HepG2 (cell line): ENCODE measurements at regions not wholly inside any gene's neighbourhood (a gene's known extent, or its start where the extent isn't known, plus 50 kb on each side); places are given as distances from the start of the nearest gene placed in this dataset.
A peak's percentile ranks its signal among the peaks of the same experiment; 100 is the strongest.

Source experiments
- ATAC-seq: fragments of 200-7000 bp; cut with Tn5 transposase; 3 replicates; pipeline ENCODE4 v1.9.1; 2020; ENCODE audit warnings: mild to moderate bottlenecking, moderate library complexity
- BruUV-seq: library from RNA; stranded (reverse); fragments of 400-500 nt; replicated peaks from 2 replicates; lab custom pipeline; 2021; lab: Mats Ljungman, UMichigan
- CTCF ChIA-PET: fragments of 300-600 bp; formaldehyde crosslinking; extraction: SDS; loops from one replicate; lab custom pipeline; 2021; ENCODE audit warnings: low total read pairs, inconsistent platforms, low intra/inter-chr PET ratio; lab: Yijun Ruan, JAX
- POLR2A ChIA-PET: fragments of 350-600 bp; sonication (Branson Sonifier 250); formaldehyde crosslinking; loops from one replicate; lab custom pipeline; 2020; ENCODE audit warnings: antibody characterized with exemption, inconsistent platforms; lab: Yijun Ruan, JAX
- DNase-seq: peaks from one replicate; pipeline ENCODE4 v3.0.0-alpha.2; 2015; ENCODE audit warnings: low spot score
- FAIRE-seq: peaks from 3 replicates; lab custom pipeline; 2011; peaks lifted over from hg19 to GRCh38; lab: Jason Lieb, UNC
- H2AFZ ChIP-seq: one replicate; pipeline ENCODE4 v1.6.1; 2011; ENCODE audit warnings: low read length, inconsistent platforms
- H3K27ac ChIP-seq: fragments of 300-600 bp; 3 replicates; pipeline ENCODE4 v1.8.0; 2011; ENCODE audit warnings: mixed run types, mild to moderate bottlenecking, mixed read lengths, low read length, inconsistent platforms; ENCODE audit not compliant: insufficient read depth; ENCODE audit errors: extremely low read length
- H3K27me3 ChIP-seq, 2 experiments: fragments of 200-600 bp in 1 of 2; 2 replicates in 1 of 2; 3 replicates in 1 of 2; pipeline versions ENCODE4 v1.6.0 to v1.8.0; 2011; ENCODE audit warnings: low read length in 2 of 2, mild to moderate bottlenecking in 2 of 2, moderate library complexity in 2 of 2, inconsistent platforms in 1 of 2; ENCODE audit not compliant: insufficient read depth in 2 of 2, control insufficient read depth in 1 of 2
- H3K36me3 ChIP-seq, 2 experiments: fragments of 200-600 bp in 1 of 2; replicated peaks in 1 of 2; 2 replicates in 1 of 2; 3 replicates in 1 of 2; pipeline versions ENCODE4 v1.5.1 to v1.8.0; 2011; ENCODE audit warnings: low read length in 2 of 2, inconsistent platforms in 1 of 2; ENCODE audit not compliant: insufficient read depth in 2 of 2, control insufficient read depth in 1 of 2
- H3K4me1 ChIP-seq: 2 replicates; pipeline ENCODE4 v1.5.1; 2012; ENCODE audit warnings: low read length, inconsistent platforms; ENCODE audit not compliant: insufficient read depth
- H3K4me2 ChIP-seq: 2 replicates; pipeline ENCODE4 v1.6.0; 2011; ENCODE audit warnings: low read depth, low read length, inconsistent platforms
- H3K4me3 ChIP-seq, 3 experiments: fragments of 200-600 bp in 1 of 3; sonication (generic), shearing (Covaris generic) in 1 of 3; replicated peaks in 1 of 3; 2 replicates each; pipeline ENCODE4 v1.5.1; 2011 to 2016; ENCODE audit warnings: low read length in 3 of 3, inconsistent platforms in 2 of 3, low read depth in 2 of 3, mild to moderate bottlenecking in 2 of 3, control low read depth in 1 of 3, mixed read lengths in 1 of 3; ENCODE audit not compliant: insufficient read depth in 1 of 3
- H3K79me2 ChIP-seq: one replicate; pipeline ENCODE4 v1.6.1; 2011; ENCODE audit warnings: low read length, inconsistent platforms; ENCODE audit not compliant: insufficient read depth
- H3K9ac ChIP-seq: 2 replicates; pipeline ENCODE4 v1.6.0; 2011; ENCODE audit warnings: mild to moderate bottlenecking, low read depth, low read length, inconsistent platforms; ENCODE audit not compliant: insufficient read depth
- H3K9me3 ChIP-seq: 2 replicates; pipeline ENCODE4 v1.5.1; 2012; ENCODE audit warnings: mild to moderate bottlenecking, low read length
- H4K20me1 ChIP-seq: 2 replicates; pipeline ENCODE4 v1.6.0; 2011; ENCODE audit warnings: inconsistent platforms, mild to moderate bottlenecking, low read length, moderate library complexity; ENCODE audit not compliant: insufficient read depth
- ATF7 ChIP-seq, 2 experiments: fragments of 450-650 bp in 1 of 2; sonication (generic) in 1 of 2; formaldehyde crosslinking in 1 of 2; IDR thresholded peaks; 2 replicates each; pipeline versions ENCODE4 v1.4.0 to v1.6.1; 2016 to 2020; ENCODE audit warnings: antibody characterized with exemption in 1 of 2, mild to moderate bottlenecking in 1 of 2, missing genetic modification reagents in 1 of 2
- CREB1 ChIP-seq, 2 experiments: fragments of 450-650 bp in 1 of 2; IDR thresholded peaks; 2 replicates each; pipeline ENCODE4 v1.6.1; 2016 to 2017; ENCODE audit warnings: control low read depth in 1 of 2, mild to moderate bottlenecking in 1 of 2, missing compliant biosample characterization in 1 of 2, missing genetic modification characterization in 1 of 2
- DPF2 ChIP-seq: sonication (generic); formaldehyde crosslinking; IDR thresholded peaks from 2 replicates; pipeline ENCODE4 v1.4.0; 2020; ENCODE audit warnings: mild to moderate bottlenecking, low read depth, missing genetic modification reagents, borderline replicate concordance
- LCORL ChIP-seq, 2 experiments: fragments of 450-650 bp in 1 of 2; sonication (generic) in 1 of 2; formaldehyde crosslinking in 1 of 2; IDR thresholded peaks; 2 replicates each; pipeline versions ENCODE4 v1.5.0 to v1.6.1; 2017 to 2020; ENCODE audit warnings: antibody characterized with exemption in 1 of 2, missing genetic modification reagents in 1 of 2
- MAFK ChIP-seq, 2 experiments: IDR thresholded peaks in 1 of 2; conservative IDR thresholded peaks in 1 of 2; 2 replicates each; pipeline ENCODE4 v1.6.1; 2011; ENCODE audit warnings: improper control_type of control experiment in 2 of 2, low read length in 2 of 2
- TCF7L2 ChIP-seq: IDR thresholded peaks from 2 replicates; pipeline ENCODE4 v1.6.1; 2011; ENCODE audit warnings: mild to moderate bottlenecking, low read depth, low read length, moderate library complexity
- ZNF10 ChIP-seq: sonication (generic); formaldehyde crosslinking; IDR thresholded peaks from 2 replicates; pipeline ENCODE4 v1.4.0; 2020; ENCODE audit warnings: mild to moderate bottlenecking, low read depth, missing genetic modification reagents, borderline replicate concordance
- ZNF678 ChIP-seq: sonication (generic); formaldehyde crosslinking; IDR thresholded peaks from 2 replicates; pipeline ENCODE4 v1.4.0; 2020; ENCODE audit warnings: mild to moderate bottlenecking, missing genetic modification reagents
- ZSCAN12 ChIP-seq: sonication (generic); formaldehyde crosslinking; IDR thresholded peaks from 2 replicates; pipeline ENCODE4 v1.9.0; 2021; ENCODE audit warnings: mild to moderate bottlenecking, missing genetic modification reagents
- WGBS: methylation state at CpG from one replicate; pipeline ENCODE4 v1.1.6; 2017; ENCODE audit warnings: low lambda C conversion rate; 5-methylcytosine and 5-hydroxymethylcytosine counted together
- in situ Hi-C: cut with HindIII; loops from 2 replicates; pipeline ENCODE4 v1.10.0; 2017; ENCODE audit warnings: low pct_unique_long_range_greater_than_20kb; ENCODE audit not compliant: extremely low pct_ligation_motif_present
- intact Hi-C: fragments of 100-400 bp; cut with micrococcal nuclease; formaldehyde crosslinking; loops from one replicate; pipeline ENCODE4 v1.10.0; 2022; ENCODE audit not compliant: unreplicated experiment

GRCh38 chr13:80939581-80939980, 598.7 kb upstream of the SPRY2 start:
- H3K27ac ChIP-seq = no peak overlapping the region
- H3K4me3 ChIP-seq = no peak overlapping the region
- H3K27me3 ChIP-seq = no peaks in the 10 kb centered on the region
- no peaks in the 10 kb centered on the region for H3K4me1 ChIP-seq
- no peaks in the 10 kb centered on the region for H4K20me1 ChIP-seq
- in situ Hi-C loops = no loop called here
- no peak for DNase-seq
- ChIA-PET POLR2A (no interaction called here), CTCF (no interaction called here)
- no TSS peak for BruUV-seq
- intact Hi-C loops = no loop called here
- FAIRE-seq = no peak
- H3K4me2 ChIP-seq = no peak overlapping the region
- no peak for ATAC-seq
- H3K36me3 ChIP-seq = no peaks in the 10 kb centered on the region
- TF ChIP-seq ZNF10 = no peak
- no peak for TF ChIP-seq TCF7L2
- TF ChIP-seq LCORL (IDR thresholded peaks at IDR 0.05) = no peak
- no peak for TF ChIP-seq LCORL (CRISPR knock-in tag; IDR thresholded peaks at IDR 0.05)
- no peak for TF ChIP-seq ZSCAN12
- no peak for TF ChIP-seq ZNF678 (CRISPR knock-in tag)
- no peak for TF ChIP-seq MAFK (conservative IDR thresholded peaks at IDR 0.05 in 1 of 2, IDR thresholded peaks at IDR 0.05 in 1 of 2; ENCODE audit: low read length in 2 of 2)
- TF ChIP-seq, all 625 proteins: peak for 0
- 0% methylated on average over 2 of the region's 2 CpGs for WGBS
- H2AFZ ChIP-seq = no peak overlapping the region
- H3K9me3 ChIP-seq = no peaks in the 10 kb centered on the region
- H3K79me2 ChIP-seq = no peaks in the 10 kb centered on the region
- H3K9ac ChIP-seq = no peak overlapping the region

GRCh38 chr13:80931766-80932165, 590.8 kb upstream of the SPRY2 start:
- 2% methylated on average over 2 of the region's 2 CpGs for WGBS
- no peak for FAIRE-seq
- no peak overlapping the region for H3K9ac ChIP-seq
- H4K20me1 ChIP-seq = no peaks in the 10 kb centered on the region
- in situ Hi-C loops = no loop called here
- ATAC-seq = no peak
- H3K9me3 ChIP-seq = no peaks in the 10 kb centered on the region
- DNase-seq = no peak
- H3K4me3 ChIP-seq = no peak overlapping the region
- peak; percentile 82 for TF ChIP-seq ATF7 (IDR thresholded peaks at IDR 0.05)
- TF ChIP-seq ATF7 (CRISPR knock-in tag; IDR thresholded peaks at IDR 0.05) = no peak
- no peak for TF ChIP-seq DPF2 (CRISPR knock-in tag)
- peak; percentile 69 for TF ChIP-seq CREB1 (IDR thresholded peaks at IDR 0.05)
- no peak for TF ChIP-seq CREB1 (CRISPR knock-in tag; IDR thresholded peaks at IDR 0.05)
- intact Hi-C loops = no loop called here
- H3K27ac ChIP-seq = no peak overlapping the region
- H3K36me3 ChIP-seq = no peaks in the 10 kb centered on the region
- H3K79me2 ChIP-seq = no peaks in the 10 kb centered on the region
- no peaks in the 10 kb centered on the region for H3K4me1 ChIP-seq
- H3K27me3 ChIP-seq = no peaks in the 10 kb centered on the region
- H2AFZ ChIP-seq = no peak overlapping the region
- no peak overlapping the region for H3K4me2 ChIP-seq
- POLR2A ChIA-PET = no interaction called here
- CTCF ChIA-PET = no interaction called here
- BruUV-seq = no TSS peak
